HG02943 (cell line): ENCODE measurements at regions not wholly inside any gene's neighbourhood (a gene's known extent, or its start where the extent isn't known, plus 50 kb on each side); places are given as distances from the start of the nearest gene placed in this dataset.
"Not testable (repeated sequence)": the region's sequence is repeated elsewhere in the genome, so short reads cannot be mapped to it uniquely, and the experiment has no call there.

ENCODE experiments used
- ATAC-seq: cut with Tn5 transposase; IDR thresholded peaks from one replicate; pipeline ENCODE4 v1.9.1; 2021; ENCODE audit warnings: mild to moderate bottlenecking, low read depth, moderate library complexity; ENCODE audit not compliant: unreplicated experiment

- no peak for ATAC-seq
These were observed 1221.5 kb downstream of the JRKL start for GRCh38 chr11:97611345-97611744.

GRCh38 chr11:97614606-97615005 is 1224.8 kb downstream of the JRKL start:
- no peak for ATAC-seq

GRCh38 chr11:97615546-97615945 is 1225.7 kb downstream of the JRKL start:
- ATAC-seq = no peak

DNA sequence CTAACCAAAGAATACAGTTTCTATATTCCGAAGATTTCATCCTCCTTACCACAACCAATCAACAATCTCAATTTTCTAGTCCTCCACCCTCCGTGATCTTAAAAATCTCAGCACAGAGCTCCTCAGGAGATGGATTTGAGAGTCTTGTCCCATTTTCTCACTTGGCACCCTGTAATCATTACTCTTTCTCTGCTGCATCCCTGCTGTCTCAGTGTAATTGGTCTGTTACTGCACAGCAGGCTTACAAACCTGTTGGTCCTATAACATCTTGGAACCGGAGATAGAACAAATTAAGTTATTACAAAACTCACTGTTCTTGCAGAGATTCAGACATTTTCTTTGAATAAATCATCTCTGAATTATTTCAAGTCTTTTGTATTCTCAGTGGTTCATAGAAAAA is 1227.2 kb downstream of the JRKL start:
- no peak for ATAC-seq

DNA sequence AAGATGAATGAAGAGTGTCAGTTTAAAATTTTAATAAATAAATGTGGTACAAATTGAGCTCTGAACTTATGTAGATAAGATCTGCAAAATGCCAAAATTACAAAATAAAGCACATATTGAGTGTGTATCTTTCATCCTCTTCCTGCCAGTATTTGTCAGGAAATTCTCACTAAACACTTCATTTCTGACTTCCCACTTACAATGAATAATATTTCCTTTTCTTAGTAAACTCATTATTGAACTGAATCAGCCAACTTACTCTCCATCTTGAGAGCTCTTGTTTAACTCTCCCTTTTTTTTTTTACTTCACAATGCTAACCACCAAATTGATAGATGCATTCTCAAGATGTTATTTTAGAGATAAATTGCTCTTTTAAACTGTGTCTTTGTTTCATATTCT is 1230.2 kb downstream of the JRKL start:
- no peak for ATAC-seq

DNA sequence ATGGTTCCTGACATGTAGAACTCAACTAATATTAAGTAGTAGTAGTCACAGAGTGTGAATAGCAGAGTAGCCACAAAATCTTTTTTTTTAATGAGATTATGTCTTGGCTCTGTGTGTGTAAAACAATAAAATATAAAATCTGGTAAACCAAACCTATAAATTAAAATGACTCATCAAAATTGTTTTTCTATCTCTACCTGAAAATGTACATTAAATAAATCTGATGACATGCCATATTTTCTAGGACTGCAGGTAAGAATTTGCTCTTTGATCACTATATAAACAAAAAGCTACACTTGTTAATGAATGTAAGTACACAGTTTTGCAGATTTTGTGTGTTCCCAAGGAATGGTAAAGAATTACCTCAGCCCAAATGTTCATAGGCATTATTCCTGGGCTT is 1231.5 kb downstream of the JRKL start:
- no peak for ATAC-seq

DNA sequence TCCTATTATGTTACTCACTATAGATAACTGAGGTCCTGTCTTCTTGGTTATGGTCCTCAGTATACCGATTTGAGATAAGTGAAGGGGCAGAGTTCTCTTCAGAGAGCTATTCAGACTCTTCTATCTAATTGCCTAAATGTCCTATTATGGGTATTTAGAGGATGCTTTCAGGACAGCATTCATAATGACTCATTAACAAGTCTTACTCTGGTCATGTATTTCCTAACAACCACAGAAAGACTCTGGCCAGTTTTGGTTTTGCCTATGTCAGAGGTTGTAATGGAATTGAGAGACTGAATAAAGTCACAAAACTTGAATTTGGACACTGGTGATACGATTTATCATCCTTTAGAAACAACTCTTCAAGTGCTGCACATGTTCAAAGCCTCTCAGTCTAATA is 1233.0 kb downstream of the JRKL start:
- ATAC-seq = no peak

- not testable (repeated sequence) for ATAC-seq
These were observed 1246.9 kb downstream of the JRKL start for GRCh38 chr11:97636741-97637140.

- no peak for ATAC-seq
These were observed 1247.9 kb downstream of the JRKL start for GRCh38 chr11:97637701-97638100.

GRCh38 chr11:97638641-97639224 is 1248.9 kb downstream of the JRKL start:
- no peak for ATAC-seq

DNA sequence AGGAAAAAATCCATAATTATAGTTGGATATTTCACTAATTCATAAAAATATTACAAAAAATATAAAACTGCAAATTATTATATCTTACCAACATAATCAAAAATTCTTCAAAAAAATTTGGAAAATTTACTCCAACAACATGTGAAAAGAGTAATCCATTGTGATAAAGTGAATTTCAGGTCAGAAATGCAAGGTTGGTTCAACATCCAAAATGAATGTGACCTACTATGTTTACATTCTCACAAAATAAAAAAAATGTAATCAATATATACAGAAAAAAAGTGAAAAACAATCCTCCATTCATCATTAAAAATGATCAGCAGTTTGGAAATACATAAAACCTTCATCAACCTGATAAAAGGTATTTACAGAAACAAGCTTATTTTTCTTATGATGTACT is 1252.2 kb downstream of the JRKL start:
- ATAC-seq = no peak

DNA sequence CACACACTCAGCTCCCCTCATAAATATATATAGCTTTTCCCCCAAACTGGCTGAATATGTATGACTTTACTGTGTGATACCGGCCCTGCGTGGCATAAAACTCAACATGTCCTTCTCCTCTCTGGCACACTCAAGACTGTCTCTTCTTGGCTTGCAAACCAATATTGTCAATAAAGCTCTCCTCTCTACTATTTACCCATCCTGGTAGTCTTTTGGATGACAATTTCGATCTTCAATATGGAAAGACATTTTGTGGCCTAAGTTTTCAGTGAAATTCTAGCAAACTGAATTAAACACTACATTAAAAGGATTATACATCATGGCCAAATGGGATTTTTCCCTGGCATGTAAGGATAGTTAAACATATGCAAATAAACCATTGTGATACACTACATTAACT is 1255.9 kb downstream of the JRKL start:
- ATAC-seq = no peak

- no peak for ATAC-seq
These were observed 1266.5 kb downstream of the JRKL start for GRCh38 chr11:97656356-97656755.

DNA sequence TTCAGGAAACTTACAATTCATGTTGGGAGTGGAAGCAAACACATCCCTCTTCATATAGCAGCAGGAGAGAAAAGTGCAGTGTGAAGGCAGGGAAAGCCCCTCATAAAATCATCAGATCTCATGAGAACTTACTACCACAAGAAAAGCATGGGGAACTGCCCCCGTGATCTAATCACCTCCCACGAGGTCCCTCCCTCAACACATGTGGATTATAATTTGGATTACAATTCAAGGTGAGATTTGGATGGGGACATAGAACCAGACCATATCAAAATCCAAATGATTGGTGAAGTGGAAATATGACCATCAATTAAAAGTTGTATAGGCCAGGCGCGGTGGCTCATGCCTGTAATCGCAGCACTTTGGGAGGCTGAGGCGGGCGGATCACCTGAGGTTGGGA is 1268.0 kb downstream of the JRKL start:
- no peak for ATAC-seq

DNA sequence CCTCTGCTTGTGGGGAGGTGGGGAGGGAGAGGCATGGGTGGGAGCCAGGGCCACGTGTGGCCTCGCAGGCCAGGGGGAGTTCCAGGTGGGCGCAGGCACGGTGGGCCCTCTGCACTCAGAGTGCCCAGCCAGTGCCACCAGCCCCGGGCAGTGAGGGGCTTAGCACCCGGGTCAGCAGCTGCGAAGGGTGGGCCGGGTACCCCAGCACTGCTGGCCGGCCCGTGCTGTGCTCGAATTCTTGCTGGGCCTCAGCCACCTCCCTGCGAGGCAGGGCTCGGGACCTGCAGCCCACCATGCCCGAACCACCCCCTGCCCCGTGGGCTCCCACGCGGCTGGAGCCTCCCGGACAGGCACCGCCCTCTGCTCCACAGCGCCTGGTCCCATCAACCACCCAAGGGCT is 1277.2 kb downstream of the JRKL start:
- ATAC-seq = no peak

- no peak for ATAC-seq
These were observed 1293.9 kb downstream of the JRKL start for GRCh38 chr11:97683733-97684132.

GRCh38 chr11:97684486-97685439 is 1295.0 kb downstream of the JRKL start:
- no peak for ATAC-seq

GRCh38 chr11:97685695-97686094 is 1295.9 kb downstream of the JRKL start:
- ATAC-seq = no peak

GRCh38 chr11:97687111-97687510 is 1297.3 kb downstream of the JRKL start:
- ATAC-seq = no peak

- no peak for ATAC-seq
These were observed 1301.2 kb downstream of the JRKL start for GRCh38 chr11:97691061-97691460.

DNA sequence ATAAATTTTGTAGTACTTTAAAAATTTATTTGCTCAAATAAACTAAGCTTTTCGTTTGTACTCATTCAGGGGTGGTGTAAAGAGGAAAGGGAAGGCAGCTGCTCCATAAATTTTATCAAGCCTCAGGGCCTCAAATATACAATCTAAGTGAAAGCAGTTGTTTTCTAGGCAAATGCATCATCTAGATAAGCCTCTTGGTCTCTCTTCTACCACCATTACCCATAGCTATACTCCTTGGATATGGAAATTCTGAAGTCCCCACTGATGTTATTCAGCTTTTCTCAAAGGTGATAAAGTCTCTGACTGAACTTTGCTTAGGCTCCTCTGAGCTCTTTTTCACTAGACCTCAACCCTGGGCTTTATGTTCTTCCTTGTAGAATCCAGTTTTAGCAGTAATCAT is 1313.1 kb downstream of the JRKL start:
- ATAC-seq = no peak

GRCh38 chr11:97703851-97704250 is 1314.0 kb downstream of the JRKL start:
- ATAC-seq = no peak
